ENCODE measurements at regions not wholly inside any gene's neighbourhood (a gene's known extent, or its start where the extent isn't known, plus 50 kb on each side); places are given as distances from the start of the nearest gene placed in this dataset.

DNA sequence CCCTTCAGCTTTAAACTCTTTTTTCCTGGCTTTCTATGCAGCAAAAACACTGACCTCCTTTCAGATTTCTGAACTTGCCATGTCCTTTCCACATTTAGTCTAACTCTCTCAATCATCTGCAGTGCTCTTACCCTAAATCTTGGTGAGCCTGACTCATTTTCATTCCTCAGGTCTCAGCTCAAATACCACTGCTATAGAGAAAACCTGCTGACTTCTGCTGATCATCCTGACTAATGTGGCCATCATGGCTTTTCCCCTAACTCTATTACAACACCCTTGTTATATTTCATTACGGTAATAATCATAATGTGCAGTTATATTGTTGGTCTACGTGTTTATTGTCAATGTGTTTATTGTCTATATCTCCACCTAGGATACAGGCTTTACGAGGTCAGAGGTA lies 207.3 kb upstream of the OR4E1 start:
- no peak overlapping the region for H2AK9ac ChIP-seq (replicated peaks; ENCODE audit: low read depth, low read length, poor library complexity)
- H3K23ac ChIP-seq (ENCODE audit: low read depth, low read length) = no peak overlapping the region
- H3K9me3 ChIP-seq (ENCODE audit: control insufficient read depth, insufficient read depth, low read length) = no peaks in the 10 kb centered on the region
- no CpG with 5 or more reads among the region's 3 CpGs for WGBS, 2 experiments (ENCODE audit: extremely low coverage in 2 of 2, insufficient read length in 1 of 2)
- intact Hi-C loops (cut with micrococcal nuclease) = no loop called here
- in situ Hi-C loops (cut with MboI; ENCODE audit: low sequenced_read_pairs) = no loop called here
- no peak overlapping the region for H2AFZ ChIP-seq (replicated peaks; ENCODE audit: low read length, poor library complexity)
- H4K8ac ChIP-seq (ENCODE audit: low read depth in 2 of 2, low read length in 2 of 2) = no peak overlapping the region
- H3K4me3 ChIP-seq (ENCODE audit: insufficient read depth, low read depth, low read length) = no peak overlapping the region
- TF ChIP-seq, protein P1, sequence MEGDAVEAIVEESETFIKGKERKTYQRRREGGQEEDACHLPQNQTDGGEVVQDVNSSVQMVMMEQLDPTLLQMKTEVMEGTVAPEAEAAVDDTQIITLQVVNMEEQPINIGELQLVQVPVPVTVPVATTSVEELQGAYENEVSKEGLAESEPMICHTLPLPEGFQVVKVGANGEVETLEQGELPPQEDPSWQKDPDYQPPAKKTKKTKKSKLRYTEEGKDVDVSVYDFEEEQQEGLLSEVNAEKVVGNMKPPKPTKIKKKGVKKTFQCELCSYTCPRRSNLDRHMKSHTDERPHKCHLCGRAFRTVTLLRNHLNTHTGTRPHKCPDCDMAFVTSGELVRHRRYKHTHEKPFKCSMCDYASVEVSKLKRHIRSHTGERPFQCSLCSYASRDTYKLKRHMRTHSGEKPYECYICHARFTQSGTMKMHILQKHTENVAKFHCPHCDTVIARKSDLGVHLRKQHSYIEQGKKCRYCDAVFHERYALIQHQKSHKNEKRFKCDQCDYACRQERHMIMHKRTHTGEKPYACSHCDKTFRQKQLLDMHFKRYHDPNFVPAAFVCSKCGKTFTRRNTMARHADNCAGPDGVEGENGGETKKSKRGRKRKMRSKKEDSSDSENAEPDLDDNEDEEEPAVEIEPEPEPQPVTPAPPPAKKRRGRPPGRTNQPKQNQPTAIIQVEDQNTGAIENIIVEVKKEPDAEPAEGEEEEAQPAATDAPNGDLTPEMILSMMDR (conservative IDR thresholded peaks at IDR 0.05; ENCODE audit: low read depth, low read length) = no peak
- TF ChIP-seq MAZ (IDR thresholded peaks at IDR 0.05; ENCODE audit: borderline replicate concordance, low read depth, low read length) (no peak), MAFK (IDR thresholded peaks at IDR 0.05; ENCODE audit: low read depth, low read length) (no peak), BHLHE40 (IDR thresholded peaks at IDR 0.05; ENCODE audit: low read depth, low read length) (no peak), CHD1 (IDR thresholded peaks at IDR 0.05; ENCODE audit: low read depth, low read length) (no peak), NFE2L2 (IDR thresholded peaks at IDR 0.05; ENCODE audit: low read depth, low read length) (no peak), ELK1 (IDR thresholded peaks at IDR 0.05; ENCODE audit: borderline replicate concordance, low read depth, low read length) (no peak), POLR2A (IDR thresholded peaks at IDR 0.05; ENCODE audit: low read depth, low read length) (no peak), CEBPB (IDR thresholded peaks at IDR 0.05; ENCODE audit: low read depth, low read length) (no peak), SMC3 (IDR thresholded peaks at IDR 0.05; ENCODE audit: low read depth, low read length) (no peak), RAD21 (IDR thresholded peaks at IDR 0.05; ENCODE audit: low read length) (no peak), RCOR1 (IDR thresholded peaks at IDR 0.05; ENCODE audit: insufficient replicate concordance, low read length) (no peak), FOS (IDR thresholded peaks at IDR 0.05; ENCODE audit: low read depth, low read length) (no peak), RFX5 (IDR thresholded peaks at IDR 0.05; ENCODE audit: low read depth, low read length) (no peak)
- TF ChIP-seq, protein P2, sequence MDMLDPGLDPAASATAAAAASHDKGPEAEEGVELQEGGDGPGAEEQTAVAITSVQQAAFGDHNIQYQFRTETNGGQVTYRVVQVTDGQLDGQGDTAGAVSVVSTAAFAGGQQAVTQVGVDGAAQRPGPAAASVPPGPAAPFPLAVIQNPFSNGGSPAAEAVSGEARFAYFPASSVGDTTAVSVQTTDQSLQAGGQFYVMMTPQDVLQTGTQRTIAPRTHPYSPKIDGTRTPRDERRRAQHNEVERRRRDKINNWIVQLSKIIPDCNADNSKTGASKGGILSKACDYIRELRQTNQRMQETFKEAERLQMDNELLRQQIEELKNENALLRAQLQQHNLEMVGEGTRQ (IDR thresholded peaks at IDR 0.05; ENCODE audit: low read depth, low read length) = no peak
- H2BK120ac ChIP-seq (ENCODE audit: low read depth, low read length) = no peak overlapping the region
- no peak overlapping the region for H3K18ac ChIP-seq (ENCODE audit: low read depth, low read length)
- POLR2A ChIA-PET (ENCODE audit: unreplicated experiment) = no interaction called here
- H3K9me1 ChIP-seq (ENCODE audit: insufficient read depth, low read length) = no peaks in the 10 kb centered on the region
- dilution Hi-C loops (cut with HindIII; ENCODE audit: low sequenced_read_pairs, unreplicated experiment) = no loop called here
- no peak overlapping the region for H2AK5ac ChIP-seq (ENCODE audit: low read depth, low read length)
- no peaks in the 10 kb centered on the region for H3K4me1 ChIP-seq (ENCODE audit: control insufficient read depth, insufficient read depth, low read length)
- CTCF ChIA-PET = no interaction called here
- no peak overlapping the region for H3K4me2 ChIP-seq (ENCODE audit: low read depth, low read length)
- ATAC-seq (ENCODE audit: low read depth) = no peak
- no peak overlapping the region for H3K56ac ChIP-seq (ENCODE audit: extremely low read depth, insufficient read depth, low read length)
- no peaks in the 10 kb centered on the region for H4K20me1 ChIP-seq (ENCODE audit: insufficient read depth, low read length)
- H3K9ac ChIP-seq (ENCODE audit: low read depth, low read length) = no peak overlapping the region
- no peak overlapping the region for H3K27ac ChIP-seq (ENCODE audit: insufficient read depth, low read length)
- H3K27me3 ChIP-seq (ENCODE audit: control insufficient read depth, insufficient read depth, low read length) = no peaks in the 10 kb centered on the region
- H3K36me3 ChIP-seq (ENCODE audit: control insufficient read depth, insufficient read depth, low read length) = no peaks in the 10 kb centered on the region
- H2BK5ac ChIP-seq (ENCODE audit: low read depth, low read length, poor library complexity, severe bottlenecking) = no peak overlapping the region
- no peak overlapping the region for H4K91ac ChIP-seq (ENCODE audit: insufficient read depth, low read depth, low read length)
- H4K5ac ChIP-seq (ENCODE audit: low read depth, low read length) = no peak overlapping the region
- no peak overlapping the region for H3K4ac ChIP-seq (ENCODE audit: low read depth, low read length)
- no TSS peak for BruUV-seq (replicated peaks)
- no peak overlapping the region for H2BK20ac ChIP-seq (ENCODE audit: low read depth, low read length)
- H3K14ac ChIP-seq (replicated peaks; ENCODE audit: low read depth, low read length) = no peak overlapping the region
- DNase-seq = no peak
- no peaks in the 10 kb centered on the region for H3K79me1 ChIP-seq (ENCODE audit: low read depth in 1 of 2, low read length in 2 of 2)
- no peak overlapping the region for H2BK15ac ChIP-seq (ENCODE audit: low read depth, low read length)

All from IMR-90 (cell line).